ENCODE measurements at regions not wholly inside any gene's neighbourhood (a gene's known extent, or its start where the extent isn't known, plus 50 kb on each side); places are given as distances from the start of the nearest gene placed in this dataset.

DNA sequence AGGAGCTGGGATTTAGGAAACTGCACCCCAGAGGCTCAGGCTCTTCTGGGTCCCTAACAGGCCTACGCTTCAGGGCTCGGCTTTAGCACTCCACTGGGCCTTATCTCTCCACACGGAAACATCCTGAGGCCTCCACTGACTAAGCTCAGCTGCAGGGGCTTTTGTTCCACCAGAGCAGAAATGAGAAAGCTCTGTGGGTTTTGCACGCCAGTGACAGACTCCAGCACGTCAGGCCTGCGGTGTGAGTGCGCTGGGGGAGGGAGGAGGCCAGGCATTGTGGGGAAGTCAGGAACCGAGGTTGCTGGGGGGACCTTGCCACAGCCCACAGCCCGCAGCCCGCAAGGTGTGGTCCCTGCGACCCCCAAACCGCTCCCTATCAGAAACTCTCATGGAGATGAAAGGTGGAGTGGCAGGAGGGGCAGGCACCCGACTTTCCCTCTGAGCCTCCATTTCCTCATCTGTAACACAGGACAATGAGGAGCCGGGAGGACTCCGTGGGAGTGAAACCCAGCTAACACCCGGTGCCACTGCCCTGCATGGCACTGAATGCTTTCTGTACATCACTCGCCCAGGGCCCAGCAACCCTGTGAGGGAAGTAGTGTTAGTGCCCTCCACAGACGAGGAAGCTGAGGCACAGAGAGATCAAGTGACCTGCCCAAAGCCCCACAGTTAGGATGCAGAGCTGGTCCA lies 106.5 kb downstream of the TPRA1 start:
- no peak for DNase-seq

- no peak for DNase-seq
Observed at GRCh38 chr3:127483005-127483641, 107.4 kb downstream of the TPRA1 start.

- DNase-seq: no peak
Observed at GRCh38 chr3:127482216-127483004, 108.1 kb downstream of the TPRA1 start.

- DNase-seq: no peak
Observed at GRCh38 chr3:127480196-127480954, 110.2 kb downstream of the TPRA1 start.

GRCh38 chr3:127479449-127479848 lies 111.1 kb downstream of the TPRA1 start:
- DNase-seq: no peak

DNA sequence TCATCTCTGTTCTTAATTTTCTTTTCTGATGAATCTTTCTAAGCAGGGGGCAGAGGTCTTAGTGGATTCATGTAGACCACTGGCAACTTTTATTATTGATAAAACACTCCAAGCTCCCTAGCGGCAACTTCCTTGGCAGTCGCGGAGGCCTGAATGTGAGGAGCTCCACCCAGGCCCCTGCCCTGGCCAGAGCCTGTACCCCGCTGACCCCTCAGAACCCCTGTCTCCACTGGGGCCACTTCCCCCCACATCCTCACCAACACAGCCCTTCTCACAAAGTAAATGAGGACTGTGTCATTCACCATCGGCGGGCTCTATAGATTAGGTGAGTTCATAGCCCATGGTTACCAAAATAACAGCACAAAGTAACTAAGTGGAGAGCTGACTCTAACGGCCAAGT lies 111.6 kb downstream of the TPRA1 start:
- DNase-seq: no peak

- DNase-seq: no peak
Observed at GRCh38 chr3:127477396-127477795, 113.1 kb downstream of the TPRA1 start.

GRCh38 chr3:127476936-127477335 lies 113.6 kb downstream of the TPRA1 start:
- no peak for DNase-seq

DNA sequence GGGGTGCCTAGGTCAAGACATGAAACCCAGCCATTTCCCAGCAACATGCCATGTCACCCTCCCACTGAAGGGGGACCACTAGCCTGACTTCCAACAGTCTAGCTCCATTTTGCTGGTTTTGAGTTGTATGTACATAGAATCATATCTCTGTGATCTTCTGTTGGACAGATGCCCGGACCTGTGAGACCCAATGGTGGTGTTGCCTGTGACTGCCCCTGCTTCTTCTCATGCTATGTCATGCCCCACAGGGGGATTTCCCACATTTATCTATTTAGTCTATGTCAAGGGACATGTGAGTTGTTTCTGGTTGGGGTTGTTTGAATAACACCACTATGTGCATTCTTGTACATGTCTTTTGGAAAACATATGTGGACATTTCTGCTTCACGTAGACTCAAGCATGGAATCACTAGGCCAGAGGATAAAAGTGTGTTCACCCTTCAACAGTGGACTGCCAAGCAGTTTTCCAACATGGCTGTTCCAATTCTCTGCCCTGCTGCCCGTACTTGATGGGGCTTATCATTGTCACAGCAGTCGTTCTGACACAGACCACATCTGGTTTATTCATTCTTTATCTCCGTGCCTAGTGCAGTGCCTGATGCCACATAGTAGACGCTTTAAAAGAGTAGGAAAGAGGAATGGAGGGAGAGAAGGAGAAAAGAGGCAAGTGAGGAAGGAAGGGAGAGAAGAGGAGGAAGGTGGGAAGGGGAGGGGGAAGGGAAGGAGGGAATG lies 114.4 kb downstream of the TPRA1 start:
- DNase-seq: no peak

DNA sequence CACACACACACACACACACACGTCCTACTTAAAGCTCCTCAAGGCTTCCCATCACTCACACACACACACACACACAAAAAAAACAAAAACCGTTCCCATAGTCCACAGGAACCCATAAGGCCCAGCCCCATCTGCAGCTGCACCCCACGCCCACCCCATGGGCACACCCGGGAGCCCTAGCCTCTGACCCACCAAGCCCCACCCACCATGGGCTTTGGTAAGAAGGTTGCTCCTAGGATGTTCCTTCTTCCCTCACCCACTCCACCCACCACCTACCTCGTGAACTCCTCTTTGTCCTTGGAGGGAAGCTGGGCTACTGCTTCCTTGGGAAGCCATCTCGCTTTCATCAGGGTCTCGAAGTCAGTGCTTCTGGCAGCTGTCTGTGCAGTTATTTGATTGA lies 115.1 kb downstream of the TPRA1 start:
- DNase-seq: no peak

DNA sequence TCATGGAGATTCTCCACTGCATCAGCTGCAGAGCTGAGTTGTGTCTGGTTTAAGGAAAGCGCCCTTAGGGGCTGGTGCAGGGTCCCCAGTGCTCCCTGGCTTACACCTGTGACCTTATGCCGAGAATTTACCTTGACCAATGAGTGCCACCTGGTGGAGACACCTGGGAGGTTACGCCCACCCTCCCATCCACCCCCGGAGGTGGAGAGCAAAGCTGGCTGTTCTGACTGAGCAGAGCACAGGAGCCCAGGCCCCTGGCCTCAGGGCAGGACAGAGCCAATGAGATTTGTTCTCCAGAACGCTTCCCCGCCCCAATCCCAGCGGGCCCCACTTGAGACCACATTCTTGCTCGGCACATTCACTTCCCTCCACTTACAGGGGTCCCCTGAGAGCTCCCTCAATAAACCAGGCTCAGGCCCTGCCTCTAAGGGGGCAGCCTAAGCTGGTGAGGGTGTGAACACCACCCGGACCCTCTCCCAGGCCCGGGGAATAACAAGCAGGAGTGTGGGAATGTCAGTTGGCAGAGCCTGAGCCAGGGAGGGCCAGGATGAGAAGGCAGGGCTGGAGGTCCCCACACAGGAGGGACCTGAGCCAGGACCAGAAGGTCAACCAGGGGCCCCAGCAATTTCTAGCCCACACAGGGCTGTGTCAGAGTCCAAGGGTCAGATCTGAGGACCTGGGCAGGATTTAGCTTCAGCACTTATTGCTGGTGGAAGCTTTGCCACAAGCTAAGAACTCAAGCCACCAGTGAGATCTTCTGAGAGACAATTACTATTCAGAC lies 117.1 kb downstream of the TPRA1 start:
- DNase-seq: peak; percentile 49

GRCh38 chr3:127472506-127472905 lies 118.0 kb downstream of the TPRA1 start:
- no peak for DNase-seq

DNA sequence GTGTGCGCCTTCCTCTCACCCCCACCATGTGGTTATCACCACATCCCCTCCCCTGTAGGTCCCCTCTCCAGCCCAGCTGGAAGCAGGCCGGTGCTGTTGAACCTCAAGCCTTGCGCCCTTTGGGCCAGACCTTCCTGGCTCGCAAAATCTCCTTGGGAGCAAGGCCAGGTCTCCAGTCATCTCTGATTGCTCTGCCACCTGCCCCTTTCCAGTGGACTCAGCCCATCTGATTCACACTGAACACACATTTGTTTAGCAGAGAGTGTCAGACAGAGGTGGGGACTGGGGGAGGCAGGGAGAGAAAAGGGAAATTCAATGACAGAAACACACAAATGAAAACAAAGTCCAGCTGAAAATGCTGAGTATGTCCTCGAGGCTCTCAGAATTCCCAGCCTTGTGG lies 119.4 kb downstream of the TPRA1 start:
- DNase-seq: no peak

GRCh38 chr3:127469760-127470159 lies 120.8 kb downstream of the TPRA1 start:
- no peak for DNase-seq

DNA sequence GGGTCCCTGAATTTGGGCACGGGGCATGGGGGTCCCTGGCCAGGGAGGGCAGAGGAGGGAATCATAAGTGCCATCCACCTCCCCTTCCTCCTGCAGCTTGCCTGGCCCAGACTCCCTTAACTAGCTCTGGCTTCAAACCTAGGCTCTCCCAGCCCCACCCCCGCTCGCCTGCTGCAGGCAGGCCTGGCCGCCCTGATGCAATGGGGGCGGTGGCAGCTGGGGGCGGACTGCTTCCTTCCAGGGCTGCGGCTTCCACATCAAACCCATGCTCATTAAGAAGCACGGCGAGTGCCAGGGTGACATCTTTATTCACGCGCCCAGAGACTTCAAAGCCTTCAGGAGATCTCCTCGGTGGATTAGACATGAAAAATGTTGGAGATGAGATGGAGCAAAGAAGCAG lies 123.1 kb downstream of the TPRA1 start:
- no peak for DNase-seq

DNA sequence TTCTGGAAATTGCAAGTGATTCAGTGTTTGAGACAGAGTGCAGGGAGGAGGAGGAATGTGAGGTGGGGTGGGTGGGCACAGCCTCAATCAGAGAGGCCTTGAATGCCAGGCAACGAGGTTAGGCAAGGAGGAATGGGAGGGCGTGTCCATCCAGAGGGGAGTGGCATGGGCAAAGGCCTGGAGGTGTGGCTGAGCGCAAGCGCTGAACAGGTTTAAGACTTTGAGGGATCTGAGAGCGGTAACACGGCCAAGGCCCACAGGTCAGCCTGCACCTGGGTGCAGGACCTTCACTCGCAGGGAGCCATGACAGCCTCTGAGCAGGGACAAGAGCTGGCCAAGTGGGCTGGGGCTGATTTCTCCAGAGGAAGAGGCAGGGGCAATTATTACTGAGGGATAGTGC lies 125.9 kb downstream of the TPRA1 start:
- peak; percentile 9 for DNase-seq

DNA sequence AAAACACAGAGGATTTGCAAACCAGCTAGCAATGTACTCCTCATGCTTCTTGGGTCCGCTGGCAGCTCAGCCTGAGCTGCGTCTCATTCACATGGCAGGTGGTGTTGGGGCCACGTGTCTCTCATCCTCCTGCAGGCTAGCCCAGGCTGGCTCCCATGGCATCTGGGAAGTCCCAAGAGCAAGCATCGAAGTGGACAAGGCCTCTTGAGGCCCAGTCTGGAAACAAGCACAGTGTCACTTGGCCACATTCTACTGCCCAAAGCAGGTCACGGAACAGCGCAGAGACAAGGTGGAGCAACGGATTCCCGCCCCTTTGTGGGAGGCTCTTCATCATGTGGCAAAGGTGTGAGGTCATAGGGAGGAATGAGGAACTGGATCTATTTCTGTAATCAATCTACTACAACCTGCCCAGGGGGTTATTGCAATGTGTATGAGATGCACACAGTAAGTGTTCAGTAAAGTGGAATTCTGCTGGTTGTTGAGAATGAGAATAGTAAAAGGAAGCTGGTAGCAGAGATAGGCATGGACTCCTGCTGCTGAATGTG lies 128.3 kb downstream of the TPRA1 start:
- no peak for DNase-seq

- DNase-seq: peak; percentile 91
Observed at GRCh38 chr3:127461286-127461910, 129.1 kb downstream of the TPRA1 start.

GRCh38 chr3:127459891-127460290 lies 130.6 kb downstream of the TPRA1 start:
- no peak for DNase-seq

GRCh38 chr3:127458696-127459604 lies 131.6 kb downstream of the TPRA1 start:
- no peak for DNase-seq

All from NCI-H69 (cell line).